Amniotic epithelial cell (primary cell): ENCODE measurements at regions not wholly inside any gene's neighbourhood (a gene's known extent, or its start where the extent isn't known, plus 50 kb on each side); places are given as distances from the start of the nearest gene placed in this dataset.
A peak's percentile ranks its signal among the peaks of the same experiment; 100 is the strongest.

Source experiments
- DNase-seq: peaks from one replicate; pipeline ENCODE4 v3.0.0-alpha.2; 2010; ENCODE audit warnings: low read depth

- DNase-seq, result no peak
These were observed 166.8 kb upstream of the PLEKHG7 start for GRCh38 chr12:92535961-92536360.

- no peak for DNase-seq
These were observed 169.4 kb upstream of the PLEKHG7 start for GRCh38 chr12:92533280-92533890.

DNA sequence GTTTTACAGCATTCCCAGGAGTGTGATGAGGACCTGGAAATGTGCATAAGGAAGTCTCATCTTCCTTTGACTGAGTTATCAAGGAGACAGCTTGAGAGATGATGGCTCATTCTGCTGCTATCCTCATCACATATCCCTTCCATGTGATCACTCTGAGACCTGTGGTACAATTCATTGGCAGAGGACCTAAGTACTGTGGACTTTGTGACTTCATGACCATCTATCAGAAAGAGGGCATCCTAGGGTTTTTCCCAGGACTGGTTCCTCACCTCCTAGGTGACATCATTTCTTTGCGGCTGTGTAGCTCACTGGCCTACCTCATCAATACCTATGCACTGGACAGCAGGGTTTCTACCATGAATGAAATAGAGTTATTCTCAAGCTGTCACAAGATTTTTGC lies 172.1 kb upstream of the PLEKHG7 start:
- DNase-seq, result no peak

DNA sequence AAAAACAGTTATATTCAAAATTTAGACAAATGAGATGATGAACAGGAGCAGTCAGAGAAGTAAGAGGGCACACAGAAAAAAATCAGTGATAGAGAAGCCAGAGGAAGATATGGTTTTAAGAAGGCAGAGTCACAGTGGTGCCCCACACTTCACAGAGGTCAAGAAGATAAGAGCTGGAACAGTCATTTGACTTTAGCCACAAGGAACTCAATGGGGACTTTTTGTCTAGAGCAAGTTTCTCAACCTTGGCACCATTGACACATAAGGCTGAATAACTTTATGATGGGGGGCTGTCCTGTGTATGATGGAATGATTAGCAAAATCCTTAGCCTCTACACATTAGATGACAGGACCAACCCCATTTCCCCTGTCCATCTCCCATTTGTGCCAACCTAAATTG lies 172.8 kb upstream of the PLEKHG7 start:
- DNase-seq, result no peak

DNA sequence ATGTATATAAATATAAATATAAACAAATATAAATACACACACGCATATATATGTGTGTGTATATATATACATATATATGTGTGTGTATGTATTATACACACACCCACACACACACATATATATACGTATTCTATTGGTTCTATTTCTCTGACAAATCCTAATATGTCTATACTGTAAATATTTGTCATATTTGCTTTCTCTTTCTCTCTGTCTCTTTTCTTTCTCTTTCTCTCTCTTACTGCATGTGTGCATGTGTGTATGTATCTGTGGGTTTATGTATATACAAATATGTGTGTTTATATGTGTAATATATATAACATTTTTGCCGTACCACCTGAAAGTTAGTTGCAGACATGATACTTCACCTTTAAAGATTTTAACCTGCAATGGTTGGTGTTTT lies 174.2 kb upstream of the PLEKHG7 start:
- no peak for DNase-seq

GRCh38 chr12:92528097-92528496 lies 174.7 kb upstream of the PLEKHG7 start:
- no peak for DNase-seq

DNA sequence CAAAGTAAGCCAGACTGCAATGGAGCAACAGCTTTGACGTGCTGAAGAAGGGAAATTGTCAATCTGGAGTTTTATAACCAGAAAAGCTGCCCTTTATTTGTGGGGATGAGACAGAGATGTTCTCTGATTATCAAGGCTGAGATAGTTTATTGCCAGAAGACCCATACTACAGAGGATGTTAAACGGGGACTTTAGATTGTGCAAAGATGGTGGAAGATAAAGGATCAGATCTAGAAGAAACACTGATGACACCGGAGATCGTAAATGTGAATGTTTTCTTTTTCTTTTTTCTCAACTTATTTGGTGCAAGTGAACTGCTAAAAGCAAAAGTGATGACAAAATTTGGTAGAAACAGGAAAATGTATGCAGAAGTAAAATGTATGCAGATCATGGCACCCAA lies 178.3 kb upstream of the PLEKHG7 start:
- no peak for DNase-seq

DNA sequence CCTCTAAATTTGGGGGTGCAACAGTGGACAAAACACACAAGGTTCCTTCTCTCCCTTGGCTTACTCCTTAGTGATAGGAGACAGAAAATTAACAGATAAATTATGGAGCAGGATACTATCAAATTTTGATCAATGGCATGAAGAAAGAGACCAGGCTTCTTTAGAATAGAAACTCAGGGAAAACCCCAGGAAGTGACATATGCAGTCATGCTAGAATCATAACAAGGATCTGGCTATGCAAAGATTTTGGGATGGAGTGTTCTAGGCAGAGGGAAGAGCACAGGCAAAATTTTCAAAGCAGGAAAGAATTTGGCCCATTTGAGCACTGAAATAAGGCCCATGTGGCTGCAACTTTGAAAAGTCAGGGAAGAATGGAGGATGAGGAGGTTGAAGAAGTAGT lies 182.3 kb upstream of the PLEKHG7 start:
- DNase-seq, result no peak

DNA sequence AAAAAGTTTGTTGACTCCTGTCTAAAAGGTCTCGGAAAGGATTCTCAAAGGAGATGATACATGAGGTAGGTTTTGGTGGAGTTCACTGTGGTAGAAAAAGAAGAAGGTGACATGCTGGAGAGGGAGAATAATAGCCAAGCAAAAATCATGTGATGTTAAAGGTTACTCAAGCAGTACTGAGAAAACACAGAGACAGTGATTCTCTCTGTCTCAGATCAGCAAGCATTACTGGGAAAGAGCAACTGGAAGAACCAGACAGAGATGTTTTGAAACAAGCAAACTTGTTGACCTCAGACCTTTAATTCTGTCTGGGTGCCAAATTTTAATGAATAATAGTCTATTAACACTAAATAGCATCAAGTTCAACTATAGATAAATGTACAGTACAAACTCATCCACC lies 183.5 kb upstream of the PLEKHG7 start:
- DNase-seq, result no peak

DNA sequence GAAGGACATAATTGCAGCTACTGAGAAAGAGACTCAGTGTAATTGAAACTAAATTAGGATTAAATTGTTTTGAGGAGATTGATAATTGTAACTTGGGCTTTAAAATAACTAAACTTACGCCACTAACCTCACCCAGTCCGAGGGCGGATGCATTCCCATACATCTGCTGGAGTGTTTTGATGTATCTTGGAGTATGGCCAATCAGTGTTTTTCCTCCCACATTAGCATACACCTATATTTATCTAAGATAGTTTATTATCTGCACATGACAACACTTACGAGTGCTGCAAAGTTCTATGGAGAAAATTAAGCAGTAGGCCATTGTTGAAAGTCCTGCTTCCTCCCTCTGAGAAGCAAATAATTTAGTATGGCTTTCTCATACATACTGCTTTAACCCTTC lies 184.7 kb upstream of the PLEKHG7 start:
- no peak for DNase-seq

- peak; percentile 42 for DNase-seq
These were observed 186.6 kb upstream of the PLEKHG7 start for GRCh38 chr12:92516277-92516600.

DNA sequence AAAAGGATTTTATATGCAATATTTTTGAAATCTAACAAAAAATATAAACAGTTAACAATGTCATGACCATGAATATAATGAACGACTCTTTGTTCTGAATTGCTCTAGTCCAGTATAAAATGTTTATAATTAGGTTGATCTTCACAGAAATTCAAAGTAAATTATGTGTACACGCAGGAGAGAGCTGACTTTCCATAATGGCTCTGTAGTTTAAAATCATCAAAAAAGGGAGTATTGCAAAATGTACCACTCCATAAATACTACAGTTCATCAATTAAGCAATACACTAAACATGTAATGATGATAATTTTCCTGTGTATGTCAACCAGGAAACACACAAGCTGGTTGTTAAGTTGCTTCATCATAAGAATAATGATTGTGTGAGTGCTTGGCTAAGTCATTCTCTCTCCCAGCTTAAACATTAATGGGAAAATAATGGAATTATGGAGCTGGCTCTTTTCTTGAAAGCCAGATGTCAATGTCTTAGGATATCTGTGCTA lies 189.5 kb upstream of the PLEKHG7 start:
- peak; percentile 31 for DNase-seq

DNA sequence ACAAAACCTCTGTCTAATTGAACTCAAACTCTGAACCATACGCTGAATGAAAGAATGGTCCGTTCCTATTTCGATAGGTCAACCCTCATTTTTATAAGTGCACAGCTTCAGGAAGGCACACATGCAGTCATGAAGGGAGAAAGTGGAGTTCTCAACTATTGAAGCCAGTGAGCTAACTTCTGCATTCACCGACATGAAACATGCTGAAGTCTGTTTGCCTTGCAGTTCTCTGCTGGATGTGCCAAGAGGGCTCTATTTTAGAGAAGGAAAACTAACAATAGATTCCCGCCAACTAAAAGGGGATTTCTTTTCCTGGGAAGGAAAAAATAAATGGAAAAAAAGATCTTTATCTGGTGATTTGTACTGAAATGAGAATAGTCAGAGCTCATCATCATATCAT lies 191.0 kb upstream of the PLEKHG7 start:
- no peak for DNase-seq

DNA sequence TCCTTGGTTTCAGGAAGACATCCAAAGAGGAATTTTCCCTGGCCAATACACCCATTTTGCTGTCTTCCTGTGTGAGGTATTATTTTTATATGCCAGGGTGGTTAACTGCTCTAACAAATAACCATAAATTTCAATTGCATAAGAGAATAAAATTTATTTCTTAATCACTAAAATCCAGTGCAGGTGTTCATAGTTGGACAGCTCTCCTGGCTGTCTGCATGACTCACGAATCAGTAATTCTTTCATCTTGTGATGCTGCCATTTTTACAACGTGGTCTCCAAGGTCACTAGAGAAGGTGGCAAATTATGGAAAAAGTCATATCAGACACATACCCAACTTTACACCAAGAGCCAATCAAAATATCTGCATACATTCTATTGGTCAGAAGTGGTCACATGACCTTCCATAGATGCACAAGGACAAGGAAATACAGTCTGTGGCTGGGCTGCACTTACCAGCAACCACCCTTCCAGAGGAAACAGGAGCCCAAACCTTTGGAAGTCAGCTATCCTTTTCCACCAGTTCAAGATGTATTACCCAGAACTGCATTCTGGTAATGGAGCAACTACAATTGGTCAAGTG lies 193.5 kb upstream of the PLEKHG7 start:
- DNase-seq, result no peak

DNA sequence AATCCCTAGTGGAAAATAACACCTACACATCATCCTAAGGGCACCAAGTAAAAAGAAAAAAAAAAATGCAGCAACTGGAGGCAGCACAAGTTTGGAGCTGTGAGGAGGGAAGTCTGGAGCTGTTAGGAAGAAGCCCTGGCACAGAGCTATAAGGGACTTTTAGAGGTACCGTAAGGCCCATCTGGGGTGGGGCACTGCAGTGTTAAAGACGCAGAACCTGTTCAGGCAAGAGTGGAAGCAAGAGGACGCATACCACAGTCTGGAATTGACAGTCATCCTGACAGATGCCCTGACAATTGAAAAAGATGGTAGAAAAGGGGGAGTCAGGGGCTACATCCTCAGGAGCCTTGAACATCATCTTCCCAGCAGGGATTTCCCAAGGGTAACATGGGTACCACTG lies 195.9 kb upstream of the PLEKHG7 start:
- DNase-seq, result no peak

DNA sequence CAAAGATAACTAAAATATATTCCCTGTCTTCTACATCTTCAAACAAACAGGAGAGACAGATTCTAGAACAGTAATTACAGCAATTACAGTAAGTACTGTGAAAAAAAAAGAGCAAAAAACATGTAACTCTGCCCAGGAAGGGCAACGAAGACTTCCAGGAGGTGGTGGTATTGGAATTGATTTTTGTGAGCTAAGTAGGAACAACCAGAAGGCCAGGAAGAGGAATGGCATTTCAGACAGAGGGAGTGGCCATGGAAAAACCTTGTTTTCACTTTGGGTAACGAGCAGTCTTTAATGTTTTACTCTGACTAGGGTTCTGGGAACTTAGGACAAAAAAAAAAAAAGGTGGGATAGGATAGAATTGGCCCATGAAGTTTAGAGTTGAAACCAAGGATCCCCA lies 196.3 kb upstream of the PLEKHG7 start:
- no peak for DNase-seq

DNA sequence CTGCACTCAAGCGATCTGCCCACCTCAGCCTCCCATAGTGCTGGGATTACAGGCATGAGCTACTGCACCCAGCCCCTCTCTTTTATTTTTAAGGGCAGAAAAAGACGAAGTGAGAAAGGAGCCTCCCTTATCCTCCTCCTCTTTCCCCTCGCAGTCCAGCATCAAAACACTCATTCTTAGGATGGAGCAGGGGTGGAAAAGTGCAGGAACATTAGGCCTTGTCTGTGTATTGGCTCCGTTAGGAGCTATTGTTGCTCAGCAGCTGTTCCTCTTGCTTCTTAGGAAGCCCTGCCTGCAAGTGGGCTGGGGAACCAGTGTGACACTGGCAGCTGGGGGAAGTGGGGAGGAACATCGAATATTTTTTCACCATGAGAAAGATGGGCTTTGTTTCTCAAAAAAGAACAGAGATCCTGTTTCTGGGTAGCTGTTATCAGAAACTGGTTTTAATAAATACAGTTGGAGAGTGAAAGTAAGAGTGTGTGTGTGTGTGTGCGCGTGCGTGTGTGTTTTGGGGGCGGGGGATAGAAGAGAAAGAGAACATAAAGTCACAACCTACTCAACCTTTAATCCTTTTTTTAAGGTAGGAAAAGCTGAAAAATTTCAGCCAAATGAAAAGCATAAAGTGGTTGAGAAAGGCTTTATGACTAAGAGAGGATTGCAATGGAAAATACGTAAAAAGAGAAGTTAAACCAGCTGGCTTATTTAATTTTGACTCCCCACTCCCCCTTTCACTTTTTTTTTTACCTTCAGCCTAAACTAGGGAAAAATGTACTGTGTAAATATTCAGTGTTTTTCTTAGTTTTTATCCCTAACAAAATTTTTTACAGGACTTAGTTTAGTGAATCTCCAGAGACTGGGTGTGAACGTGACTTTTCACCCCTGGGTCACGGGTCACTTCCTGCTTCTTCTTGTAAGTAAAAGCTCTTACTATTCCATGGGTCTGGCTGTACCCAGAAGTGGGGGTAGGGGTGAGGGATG lies 197.2 kb upstream of the PLEKHG7 start:
- no peak for DNase-seq

DNA sequence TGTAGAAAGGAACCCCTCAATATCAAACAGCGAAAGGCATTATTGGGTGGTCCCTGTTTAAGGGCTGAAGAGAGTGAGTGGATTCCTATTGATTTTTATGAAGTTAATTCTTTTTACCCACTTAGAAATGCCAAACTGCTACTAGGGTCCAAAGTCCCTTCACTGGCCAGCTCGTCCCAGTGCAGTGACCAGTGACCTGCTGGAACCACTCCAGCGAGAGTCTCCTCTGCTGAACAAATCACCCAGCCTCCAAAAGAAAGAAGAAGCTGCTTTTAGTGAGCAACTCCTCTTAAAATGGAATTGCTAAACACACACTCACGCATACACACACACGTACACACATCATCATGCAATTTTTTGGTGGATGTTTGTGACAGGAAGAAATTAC lies 198.2 kb upstream of the PLEKHG7 start:
- DNase-seq, result no peak

- DNase-seq, result no peak
These were observed 198.7 kb upstream of the PLEKHG7 start for GRCh38 chr12:92503971-92504593.

- no peak for DNase-seq
These were observed 199.5 kb upstream of the PLEKHG7 start for GRCh38 chr12:92503029-92503931.

DNA sequence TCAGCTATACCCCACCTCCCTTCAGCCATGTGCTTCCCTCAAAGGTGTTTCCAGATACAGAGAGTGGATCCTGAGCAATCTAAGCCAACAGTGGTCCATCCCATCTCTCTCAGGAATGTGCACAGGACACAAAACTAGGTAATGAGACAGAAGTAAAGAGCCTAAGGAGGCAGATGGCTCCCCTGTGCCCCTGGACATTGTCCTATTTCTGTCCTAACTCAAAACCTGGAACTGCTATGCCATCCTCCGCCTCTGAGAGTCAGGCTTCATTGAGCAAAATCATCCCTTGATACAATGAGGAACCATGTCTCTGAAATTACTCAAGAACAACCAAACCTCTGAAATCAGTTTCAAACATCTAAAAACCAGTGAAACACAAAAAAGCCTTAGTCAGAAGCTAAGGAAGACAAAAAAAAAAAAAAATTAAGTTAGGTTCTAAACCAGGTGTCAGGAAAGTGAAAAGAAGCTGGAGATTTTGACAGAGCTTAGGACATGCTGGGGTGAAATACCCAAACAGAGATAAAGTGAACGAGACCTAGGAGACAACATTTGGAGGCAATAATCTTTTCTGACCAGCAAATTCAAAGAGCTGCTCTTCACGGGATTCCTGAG lies 200.3 kb upstream of the PLEKHG7 start:
- DNase-seq, result no peak
